ENCODE measurements at regions not wholly inside any gene's neighbourhood (a gene's known extent, or its start where the extent isn't known, plus 50 kb on each side); places are given as distances from the start of the nearest gene placed in this dataset.
A peak's percentile ranks its signal among the peaks of the same experiment; 100 is the strongest.

- DNase-seq (peak in 2 of 3 donors; percentile 44 to 57), ATAC-seq (peak; percentile 94 to 98 (median 96))
- 34% methylated on average over 5 of the region's 7 CpGs for whole genome bisulfite sequencing (ENCODE audit: insufficient coverage, low coverage, low lambda C conversion rate, missing lambda C conversion rate)
- intact Hi-C loops (cut with DNase I): no loop called here
- no peak for TF ChIP-seq POLR2A (IDR thresholded peaks at IDR 0.05)
- no peak for TF ChIP-seq CTCF (IDR thresholded peaks at IDR 0.05)
- no peaks in the 10 kb centered on the region for H3K9me3 ChIP-seq
- no peak overlapping the region for H3K4me3 ChIP-seq
- H3K27me3 ChIP-seq: no peaks in the 10 kb centered on the region
- peaks cover 0 to 12% (median 4%) of the 10 kb centered on the region in 4 donors for H3K4me1 ChIP-seq
- peak overlapping the region; percentile 40 to 52 (median 48) for H3K27ac ChIP-seq
- no peaks in the 10 kb centered on the region for H3K36me3 ChIP-seq
Measured at GRCh38 chr13:50244713-50245574, 229.7 kb downstream of the KCNRG start.

GRCh38 chr13:50247223-50247622, 232.0 kb downstream of the KCNRG start:
- H3K4me1 ChIP-seq: peaks cover 0 to 12% (median 4%) of the 10 kb centered on the region in 4 donors
- no peak for ATAC-seq
- H3K36me3 ChIP-seq: no peaks in the 10 kb centered on the region
- DNase-seq: no peak
- TF ChIP-seq CTCF (IDR thresholded peaks at IDR 0.05) (no peak), POLR2A (IDR thresholded peaks at IDR 0.05) (no peak)
- H3K27me3 ChIP-seq: no peaks in the 10 kb centered on the region
- H3K9me3 ChIP-seq: no peaks in the 10 kb centered on the region
- WGBS (ENCODE audit: insufficient coverage, low coverage, low lambda C conversion rate, missing lambda C conversion rate): 100% methylated on average over 1 of the region's 1 CpG
- intact Hi-C loops (cut with DNase I): no loop called here
- H3K27ac ChIP-seq: no peak overlapping the region
- H3K4me3 ChIP-seq: no peak overlapping the region

- TF ChIP-seq CTCF (IDR thresholded peaks at IDR 0.05) (no peak), POLR2A (IDR thresholded peaks at IDR 0.05) (no peak)
- Histone ChIP-seq H3K4me3 (no peak overlapping the region), H3K27me3 (no peaks in the 10 kb centered on the region), H3K4me1 (peaks cover 0 to 12% (median 4%) of the 10 kb centered on the region in 4 donors), H3K36me3 (no peaks in the 10 kb centered on the region), H3K27ac (no peak overlapping the region), H3K9me3 (no peaks in the 10 kb centered on the region)
- ATAC-seq: no peak
- DNase-seq: no peak
- intact Hi-C loops (cut with DNase I): no loop called here
- 59% methylated on average over 3 of the region's 3 CpGs for WGBS (ENCODE audit: insufficient coverage, low coverage, low lambda C conversion rate, missing lambda C conversion rate)
Measured at GRCh38 chr13:50248516-50249143, 233.4 kb downstream of the KCNRG start.

GRCh38 chr13:50249144-50249521, 233.9 kb downstream of the KCNRG start:
- H3K36me3 ChIP-seq: no peaks in the 10 kb centered on the region
- intact Hi-C loops (cut with DNase I): no loop called here

More at GRCh38 chr13:50249144-50249521, 233.9 kb downstream of the KCNRG start:
- Histone ChIP-seq H3K9me3 (no peaks in the 10 kb centered on the region), H3K4me3 (no peak overlapping the region), H3K4me1 (peaks cover 0 to 12% (median 4%) of the 10 kb centered on the region in 4 donors), H3K27ac (no peak overlapping the region), H3K27me3 (no peaks in the 10 kb centered on the region)
- WGBS (ENCODE audit: insufficient coverage, low coverage, low lambda C conversion rate, missing lambda C conversion rate): 88% methylated on average over 1 of the region's 1 CpG
- no peak for ATAC-seq
- no peak for DNase-seq
- TF ChIP-seq POLR2A (IDR thresholded peaks at IDR 0.05) (no peak), CTCF (IDR thresholded peaks at IDR 0.05) (no peak)
